Umbilical cord (tissue), 1 donor: ENCODE measurements at regions not wholly inside any gene's neighbourhood (a gene's known extent, or its start where the extent isn't known, plus 50 kb on each side); places are given as distances from the start of the nearest gene placed in this dataset.
"Not testable (repeated sequence)": the region's sequence is repeated elsewhere in the genome, so short reads cannot be mapped to it uniquely, and the experiment has no call there.

Experiments
- DNase-seq: peaks from one replicate; pipeline ENCODE4 v3.0.0-alpha.2; 2015; ENCODE audit warnings: low spot score

- DNase-seq = not testable (repeated sequence)
Observed at GRCh38 chr3:13228169-13228568, 154.9 kb upstream of the IQSEC1 start.

GRCh38 chr3:13227315-13228165 lies 154.3 kb upstream of the IQSEC1 start:
- no peak for DNase-seq

- DNase-seq = no peak
Observed at GRCh38 chr3:13224967-13225366, 151.7 kb upstream of the IQSEC1 start.

- no peak for DNase-seq
Observed at GRCh38 chr3:13223574-13224237, 150.5 kb upstream of the IQSEC1 start.

GRCh38 chr3:13222891-13223573 lies 149.8 kb upstream of the IQSEC1 start:
- no peak for DNase-seq

- no peak for DNase-seq
Observed at GRCh38 chr3:13222131-13222530, 148.9 kb upstream of the IQSEC1 start.

- DNase-seq = no peak
Observed at GRCh38 chr3:13221491-13222061, 148.3 kb upstream of the IQSEC1 start.

- no peak for DNase-seq
Observed at GRCh38 chr3:13220991-13221390, 147.8 kb upstream of the IQSEC1 start.

GRCh38 chr3:13219902-13220296 lies 146.7 kb upstream of the IQSEC1 start:
- DNase-seq = no peak

GRCh38 chr3:13219077-13219901 lies 146.1 kb upstream of the IQSEC1 start:
- DNase-seq = no peak

- no peak for DNase-seq
Observed at GRCh38 chr3:13218541-13218908, 145.3 kb upstream of the IQSEC1 start.

- DNase-seq = no peak
Observed at GRCh38 chr3:13217736-13218540, 144.7 kb upstream of the IQSEC1 start.

GRCh38 chr3:13217253-13217652 lies 144.0 kb upstream of the IQSEC1 start:
- DNase-seq = no peak

- DNase-seq = no peak
Observed at GRCh38 chr3:13215940-13216546, 142.8 kb upstream of the IQSEC1 start.

GRCh38 chr3:13214847-13215472 lies 141.7 kb upstream of the IQSEC1 start:
- DNase-seq = no peak

- DNase-seq = no peak
Observed at GRCh38 chr3:13213911-13214846, 140.9 kb upstream of the IQSEC1 start.

- DNase-seq = no peak
Observed at GRCh38 chr3:13213490-13213889, 140.3 kb upstream of the IQSEC1 start.

GRCh38 chr3:13211605-13212210 lies 138.5 kb upstream of the IQSEC1 start:
- no peak for DNase-seq
